Kidney (tissue), 13 donors: ENCODE measurements at regions not wholly inside any gene's neighbourhood (a gene's known extent, or its start where the extent isn't known, plus 50 kb on each side); places are given as distances from the start of the nearest gene placed in this dataset.
"Not testable (repeated sequence)": the region's sequence is repeated elsewhere in the genome, so short reads cannot be mapped to it uniquely, and the experiment has no call there.

Experiments
- DNase-seq, 5 donors: peaks; one replicate each; pipeline ENCODE4 v3.0.0-alpha.2; 2013 to 2020
- FAIRE-seq: peaks from 2 replicates; lab custom pipeline; 2012; peaks lifted over from hg19 to GRCh38; lab: Jason Lieb, UNC
- H3K27ac ChIP-seq, 2 donors: one replicate each; pipeline ENCODE4 v1.7.0; 2013; ENCODE audit warnings: low read depth in 2 of 2, low read length in 2 of 2, inconsistent platforms in 1 of 2
- H3K27me3 ChIP-seq: one replicate; pipeline ENCODE4 v1.7.1; 2013; ENCODE audit warnings: low read length, inconsistent platforms; ENCODE audit not compliant: control insufficient read depth, insufficient read depth
- H3K36me3 ChIP-seq, 3 donors: one replicate each; pipeline versions ENCODE4 v1.7.0 to v1.7.1; 2013; ENCODE audit warnings: low read length in 3 of 3, control low read depth in 1 of 3, inconsistent platforms in 1 of 3; ENCODE audit not compliant: insufficient read depth in 3 of 3, control insufficient read depth in 2 of 3
- H3K4me1 ChIP-seq, 3 donors: one replicate each; pipeline versions ENCODE4 v1.7.0 to v1.7.1; 2013; ENCODE audit warnings: low read length in 3 of 3, inconsistent platforms in 1 of 3, low read depth in 1 of 3; ENCODE audit not compliant: control insufficient read depth in 2 of 3, insufficient read depth in 2 of 3
- H3K4me3 ChIP-seq, 3 donors: one replicate each; pipeline versions ENCODE4 v1.7.0 to v1.8.1; 2013; ENCODE audit warnings: low read length in 3 of 3, control low read depth in 1 of 3, inconsistent platforms in 1 of 3
- H3K9ac ChIP-seq, 3 donors: one replicate each; pipeline versions ENCODE4 v1.7.0 to v1.7.1; 2013; ENCODE audit warnings: low read length in 3 of 3, control low read depth in 1 of 3, inconsistent platforms in 1 of 3
- H3K9me3 ChIP-seq, 3 donors: one replicate each; pipeline versions ENCODE4 v1.7.0 to v1.7.1; 2013; ENCODE audit warnings: low read length in 3 of 3, control low read depth in 1 of 3, inconsistent platforms in 1 of 3; ENCODE audit not compliant: control insufficient read depth in 2 of 3, insufficient read depth in 1 of 3
- intact Hi-C: fragments of 100-400 bp; cut with DNase I; formaldehyde crosslinking; loops from one replicate; pipeline ENCODE4 v1.11.1; 2022
- TF ChIP-seq, protein P1 (sequence below): IDR thresholded peaks from 3 replicates; pipeline ENCODE4 v1.5.1; 2012; ENCODE audit warnings: mild to moderate bottlenecking, moderate library complexity, borderline replicate concordance; ENCODE audit not compliant: insufficient read depth; ENCODE audit errors: extremely low read depth
- donor health status: control.
- donor health status: control.
- donor health status: control.
- donor health status: control.
- donor health status: control.
- donor health status: DM: yes; HTN: yes; CAD: no.
- donor health status: Normal renal cell carcinoma (clear cell type).

DNA sequence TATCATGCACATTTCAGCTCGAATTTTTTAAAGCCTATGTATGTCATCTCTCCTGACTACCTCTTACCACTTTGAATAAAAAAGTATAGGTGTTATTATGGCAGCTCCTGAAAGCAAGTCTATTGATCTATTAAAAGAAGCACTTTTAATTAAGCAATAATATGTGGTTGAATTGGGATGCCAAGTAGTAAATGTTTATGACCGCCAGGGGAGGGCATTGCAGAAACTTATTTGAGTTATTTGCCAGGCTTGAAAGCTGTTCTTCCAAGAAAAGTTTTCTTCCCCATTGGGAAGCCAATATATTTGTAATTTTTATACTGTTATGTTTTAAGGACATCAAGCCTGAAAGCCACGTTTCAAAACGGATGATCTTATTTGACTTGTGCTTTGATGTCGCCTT is 88.1 kb upstream of the SOX21 start:
- DNase-seq (no peak), FAIRE-seq (no peak)
- no peaks in the 10 kb centered on the region for H3K4me1 ChIP-seq
- TF ChIP-seq, protein P1, sequence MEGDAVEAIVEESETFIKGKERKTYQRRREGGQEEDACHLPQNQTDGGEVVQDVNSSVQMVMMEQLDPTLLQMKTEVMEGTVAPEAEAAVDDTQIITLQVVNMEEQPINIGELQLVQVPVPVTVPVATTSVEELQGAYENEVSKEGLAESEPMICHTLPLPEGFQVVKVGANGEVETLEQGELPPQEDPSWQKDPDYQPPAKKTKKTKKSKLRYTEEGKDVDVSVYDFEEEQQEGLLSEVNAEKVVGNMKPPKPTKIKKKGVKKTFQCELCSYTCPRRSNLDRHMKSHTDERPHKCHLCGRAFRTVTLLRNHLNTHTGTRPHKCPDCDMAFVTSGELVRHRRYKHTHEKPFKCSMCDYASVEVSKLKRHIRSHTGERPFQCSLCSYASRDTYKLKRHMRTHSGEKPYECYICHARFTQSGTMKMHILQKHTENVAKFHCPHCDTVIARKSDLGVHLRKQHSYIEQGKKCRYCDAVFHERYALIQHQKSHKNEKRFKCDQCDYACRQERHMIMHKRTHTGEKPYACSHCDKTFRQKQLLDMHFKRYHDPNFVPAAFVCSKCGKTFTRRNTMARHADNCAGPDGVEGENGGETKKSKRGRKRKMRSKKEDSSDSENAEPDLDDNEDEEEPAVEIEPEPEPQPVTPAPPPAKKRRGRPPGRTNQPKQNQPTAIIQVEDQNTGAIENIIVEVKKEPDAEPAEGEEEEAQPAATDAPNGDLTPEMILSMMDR: no peak
- no peaks in the 10 kb centered on the region for H3K9me3 ChIP-seq
- no peaks in the 10 kb centered on the region for H3K36me3 ChIP-seq
- no peak overlapping the region for H3K9ac ChIP-seq
- no peak overlapping the region for H3K27ac ChIP-seq
- H3K4me3 ChIP-seq: no peak overlapping the region
- intact Hi-C loops: no loop called here
- H3K27me3 ChIP-seq: no peaks in the 10 kb centered on the region

GRCh38 chr13:94799299-94799698 is 87.0 kb upstream of the SOX21 start:
- no peak for FAIRE-seq
- H3K9me3 ChIP-seq: no peaks in the 10 kb centered on the region

DNA sequence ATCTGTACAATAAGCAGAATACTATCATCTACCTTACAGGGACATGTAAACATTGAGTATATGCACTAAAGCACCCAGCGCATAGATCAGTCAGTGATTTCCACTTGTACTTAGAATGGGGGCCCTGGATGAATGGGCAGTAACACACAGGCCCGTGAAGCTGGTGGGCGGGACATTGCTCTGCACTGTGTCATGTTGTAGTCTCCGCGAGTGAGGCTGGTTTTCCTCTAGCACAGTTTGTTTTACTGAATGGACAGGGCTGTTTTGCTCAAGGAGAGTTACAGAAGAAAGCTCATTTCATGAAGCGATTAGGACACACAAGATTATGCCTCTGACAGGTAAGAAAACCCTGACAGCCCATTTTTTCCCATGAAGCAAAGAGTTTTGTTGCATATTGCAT is 86.4 kb upstream of the SOX21 start:
- Histone ChIP-seq H3K27ac (no peak overlapping the region), H3K9ac (no peak overlapping the region), H3K9me3 (no peaks in the 10 kb centered on the region), H3K4me1 (no peaks in the 10 kb centered on the region), H3K36me3 (no peaks in the 10 kb centered on the region), H3K27me3 (no peaks in the 10 kb centered on the region), H3K4me3 (no peak overlapping the region)
- intact Hi-C loops: no loop called here
- TF ChIP-seq, protein P1: no peak
- DNase-seq (no peak), FAIRE-seq (no peak)

More at GRCh38 chr13:94799299-94799698, 87.0 kb upstream of the SOX21 start:
- DNase-seq: no peak
- no peak overlapping the region for H3K27ac ChIP-seq
- no peak overlapping the region for H3K4me3 ChIP-seq
- TF ChIP-seq, protein P1: no peak
- no peaks in the 10 kb centered on the region for H3K27me3 ChIP-seq
- H3K9ac ChIP-seq: no peak overlapping the region
- intact Hi-C loops: no loop called here
- no peaks in the 10 kb centered on the region for H3K4me1 ChIP-seq
- H3K36me3 ChIP-seq: no peaks in the 10 kb centered on the region

DNA sequence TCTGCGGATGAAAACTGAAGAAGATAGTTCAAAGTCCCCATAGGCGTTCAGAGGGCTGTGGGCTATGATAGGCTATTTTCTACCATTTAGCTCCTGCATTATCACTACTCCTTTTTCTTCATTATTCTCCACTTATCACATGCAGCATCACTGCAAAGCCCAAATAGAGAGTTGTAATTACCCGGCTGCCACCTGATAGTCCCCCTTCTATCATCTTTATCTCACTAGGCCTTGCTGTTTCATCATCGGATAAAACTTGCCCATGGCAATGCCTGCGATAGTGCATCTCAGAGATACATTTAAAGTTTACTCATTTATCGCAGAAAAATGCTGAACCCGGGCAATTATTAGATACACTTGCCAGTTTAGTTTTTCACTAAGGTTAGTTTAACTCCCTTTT is 82.9 kb upstream of the SOX21 start:
- no peak for FAIRE-seq
- no peak for DNase-seq
- H3K4me3 ChIP-seq: no peak overlapping the region
- no peaks in the 10 kb centered on the region for H3K36me3 ChIP-seq
- no peak overlapping the region for H3K9ac ChIP-seq
- no peaks in the 10 kb centered on the region for H3K4me1 ChIP-seq
- intact Hi-C loops: no loop called here
- H3K27me3 ChIP-seq: no peaks in the 10 kb centered on the region
- H3K27ac ChIP-seq: no peak overlapping the region
- H3K9me3 ChIP-seq: peaks cover 0 to 3% (median 0%) of the 10 kb centered on the region in 3 donors
- TF ChIP-seq, protein P1: no peak

DNA sequence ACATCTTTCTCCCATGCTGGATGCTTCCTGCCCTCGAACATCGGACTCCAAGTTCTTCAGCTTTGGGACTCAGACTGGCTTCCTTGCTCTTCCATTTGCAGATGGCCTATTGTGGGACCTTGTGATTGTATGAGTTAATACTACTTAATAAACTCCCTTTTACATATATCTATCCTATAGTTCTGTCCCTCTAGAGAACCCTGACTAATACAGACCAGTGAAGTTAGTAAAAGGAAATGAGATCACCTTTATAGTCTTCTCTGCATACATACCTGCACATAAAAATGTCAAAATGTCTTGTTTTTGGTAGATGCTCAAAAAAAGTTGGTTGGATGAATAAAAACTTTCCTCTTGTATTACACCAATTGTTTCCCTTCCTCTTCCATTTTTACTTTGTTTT is 73.9 kb upstream of the SOX21 start:
- H3K27ac ChIP-seq, H3K9ac ChIP-seq, H3K9me3 ChIP-seq, intact Hi-C loops, H3K4me1 ChIP-seq, H3K36me3 ChIP-seq, DNase-seq, H3K27me3 ChIP-seq, H3K4me3 ChIP-seq, FAIRE-seq: not testable (repeated sequence)
